WTC11 (cell line): ENCODE measurements at regions not wholly inside any gene's neighbourhood (a gene's known extent, or its start where the extent isn't known, plus 50 kb on each side); places are given as distances from the start of the nearest gene placed in this dataset.

Experiments
- ATAC-seq: fragments of 200-7000 bp; cut with Tn5 transposase; 2 replicates; pipeline ENCODE4 v1.10.0; 2021; ENCODE audit warnings: mild to moderate bottlenecking, moderate library complexity
- CTCF ChIA-PET: fragments of 300-600 bp; sonication (Branson Sonifier 250); formaldehyde crosslinking; loops from one replicate; lab custom pipeline; 2021; ENCODE audit warnings: antibody characterized with exemption; lab: Charles Lee
- POLR2A ChIA-PET: fragments of 350-600 bp; sonication (Branson Sonifier 250); formaldehyde crosslinking; loops from one replicate; lab custom pipeline; 2021; ENCODE audit warnings: antibody characterized with exemption; lab: Charles Lee
- DNase-seq: peaks from one replicate; pipeline ENCODE4 v3.0.0; 2021; ENCODE audit warnings: low spot score
- H3K27ac Mint-ChIP-seq: 2 replicates; pipeline ENCODE4 v1.8.0; 2021; ENCODE audit warnings: mixed read lengths
- H3K27me3 Mint-ChIP-seq: 2 replicates; pipeline ENCODE4 v1.8.0; 2021; ENCODE audit warnings: low read depth, mild to moderate bottlenecking, moderate library complexity, mixed read lengths
- H3K36me3 Mint-ChIP-seq: 2 replicates; pipeline ENCODE4 v1.8.0; 2021; ENCODE audit warnings: mixed read lengths
- H3K4me1 Mint-ChIP-seq: 2 replicates; pipeline ENCODE4 v1.8.0; 2022; ENCODE audit warnings: mixed read lengths
- H3K4me3 Mint-ChIP-seq: 2 replicates; pipeline ENCODE4 v1.8.0; 2021; ENCODE audit warnings: mild to moderate bottlenecking, moderate library complexity, mixed read lengths
- H3K9me3 Mint-ChIP-seq: 2 replicates; pipeline ENCODE4 v1.8.0; 2021; ENCODE audit warnings: mixed read lengths
- CBFB ChIP-seq: sonication (generic); formaldehyde crosslinking; IDR thresholded peaks from 2 replicates; pipeline ENCODE4 v1.8.1; 2022; ENCODE audit warnings: mild to moderate bottlenecking, low read depth, missing genetic modification reagents
- CREM ChIP-seq: sonication (generic); formaldehyde crosslinking; IDR thresholded peaks from 2 replicates; pipeline ENCODE4 v1.8.1; 2022; ENCODE audit warnings: mild to moderate bottlenecking, missing genetic modification reagents, moderate library complexity
- E2F4 ChIP-seq: sonication (generic); formaldehyde crosslinking; IDR thresholded peaks from 2 replicates; pipeline ENCODE4 v1.8.1; 2022; ENCODE audit warnings: low read depth, mild to moderate bottlenecking, moderate library complexity, missing genetic modification reagents, borderline replicate concordance
- ELF4 ChIP-seq: sonication (generic); formaldehyde crosslinking; IDR thresholded peaks from 2 replicates; pipeline ENCODE4 v1.8.1; 2022; ENCODE audit warnings: low read depth, mild to moderate bottlenecking, moderate library complexity, missing genetic modification reagents
- ESRRA ChIP-seq: sonication (generic); formaldehyde crosslinking; IDR thresholded peaks from 2 replicates; pipeline ENCODE4 v1.8.1; 2022; ENCODE audit warnings: mild to moderate bottlenecking, missing genetic modification reagents, borderline replicate concordance
- FOXJ3 ChIP-seq: sonication (generic); formaldehyde crosslinking; IDR thresholded peaks from 2 replicates; pipeline ENCODE4 v1.9.0; 2021; ENCODE audit warnings: missing genetic modification reagents, mild to moderate bottlenecking, borderline replicate concordance
- FOXP1 ChIP-seq: sonication (generic); formaldehyde crosslinking; IDR thresholded peaks from 2 replicates; pipeline ENCODE4 v1.8.0; 2022; ENCODE audit warnings: missing genetic modification reagents, mild to moderate bottlenecking, moderate library complexity, borderline replicate concordance
- GRHL2 ChIP-seq: fragments of 250-450 bp; sonication (Bioruptor Pico); IDR thresholded peaks from 2 replicates; pipeline ENCODE4 v1.8.0; 2022; ENCODE audit warnings: mild to moderate bottlenecking, moderate library complexity; ENCODE audit not compliant: insufficient replicate concordance, severe bottlenecking
- IRF1 ChIP-seq: sonication (generic); formaldehyde crosslinking; IDR thresholded peaks from 2 replicates; pipeline ENCODE4 v1.8.0; 2023; ENCODE audit warnings: missing genetic modification reagents
- IRF2 ChIP-seq: sonication (generic); formaldehyde crosslinking; IDR thresholded peaks from 2 replicates; pipeline ENCODE4 v1.8.0; 2022; ENCODE audit warnings: low read depth, missing genetic modification reagents, borderline replicate concordance
- JAZF1 ChIP-seq: fragments of 250-450 bp; sonication (Bioruptor Pico); IDR thresholded peaks from 2 replicates; pipeline ENCODE4 v1.9.0; 2021; ENCODE audit warnings: moderate library complexity, mild to moderate bottlenecking, inconsistent platforms
- JUN ChIP-seq: sonication (generic); formaldehyde crosslinking; IDR thresholded peaks from 2 replicates; pipeline ENCODE4 v1.8.0; 2023; ENCODE audit warnings: mild to moderate bottlenecking, missing genetic modification reagents
- KAT7 ChIP-seq: sonication (generic); formaldehyde crosslinking; IDR thresholded peaks from 2 replicates; pipeline ENCODE4 v1.8.1; 2023; ENCODE audit warnings: missing genetic modification reagents, mild to moderate bottlenecking, borderline replicate concordance
- PRRX2 ChIP-seq: fragments of 250-450 bp; sonication (Bioruptor Pico); IDR thresholded peaks from 2 replicates; pipeline ENCODE4 v1.8.0; 2021; ENCODE audit warnings: mild to moderate bottlenecking
- SOX15 ChIP-seq: fragments of 250-450 bp; sonication (Bioruptor Pico); IDR thresholded peaks from 2 replicates; pipeline ENCODE4 v1.9.0; 2021; ENCODE audit warnings: mild to moderate bottlenecking
- TEAD1 ChIP-seq: sonication (generic); formaldehyde crosslinking; IDR thresholded peaks from 2 replicates; pipeline ENCODE4 v1.8.0; 2022; ENCODE audit warnings: mild to moderate bottlenecking, missing genetic modification reagents
- ZBTB21 ChIP-seq: sonication (generic); formaldehyde crosslinking; IDR thresholded peaks from 2 replicates; pipeline ENCODE4 v1.8.1; 2023; ENCODE audit warnings: mild to moderate bottlenecking, missing genetic modification reagents, borderline replicate concordance
- ZNF121 ChIP-seq: sonication (generic); formaldehyde crosslinking; IDR thresholded peaks from 2 replicates; pipeline ENCODE4 v1.8.0; 2023; ENCODE audit warnings: missing genetic modification reagents
- ZNF138 ChIP-seq: sonication (generic); formaldehyde crosslinking; conservative IDR thresholded peaks from 2 replicates; pipeline ENCODE4 v1.8.1; 2022; ENCODE audit warnings: mild to moderate bottlenecking, moderate library complexity, missing genetic modification reagents
- ZNF263 ChIP-seq: sonication (generic); formaldehyde crosslinking; IDR thresholded peaks from 2 replicates; pipeline ENCODE4 v1.8.1; 2022; ENCODE audit warnings: low read depth, mild to moderate bottlenecking, moderate library complexity, missing genetic modification reagents
- ZNF396 ChIP-seq: fragments of 250-450 bp; sonication (Bioruptor Pico); IDR thresholded peaks from 2 replicates; pipeline ENCODE4 v1.8.0; 2021; ENCODE audit warnings: mild to moderate bottlenecking, moderate library complexity, borderline replicate concordance
- ZNF671 ChIP-seq: fragments of 250-450 bp; sonication (Bioruptor Pico); IDR thresholded peaks from 2 replicates; pipeline ENCODE4 v1.8.0; 2021; ENCODE audit warnings: mild to moderate bottlenecking
- TF ChIP-seq, protein P1 (sequence below): sonication (generic); formaldehyde crosslinking; IDR thresholded peaks from 2 replicates; pipeline ENCODE4 v1.8.0; 2022; ENCODE audit warnings: missing genetic modification reagents
- TF ChIP-seq, protein P2 (sequence below): sonication (generic); formaldehyde crosslinking; IDR thresholded peaks from 2 replicates; pipeline ENCODE4 v1.8.0; 2022; ENCODE audit warnings: mild to moderate bottlenecking, missing genetic modification reagents

DNA sequence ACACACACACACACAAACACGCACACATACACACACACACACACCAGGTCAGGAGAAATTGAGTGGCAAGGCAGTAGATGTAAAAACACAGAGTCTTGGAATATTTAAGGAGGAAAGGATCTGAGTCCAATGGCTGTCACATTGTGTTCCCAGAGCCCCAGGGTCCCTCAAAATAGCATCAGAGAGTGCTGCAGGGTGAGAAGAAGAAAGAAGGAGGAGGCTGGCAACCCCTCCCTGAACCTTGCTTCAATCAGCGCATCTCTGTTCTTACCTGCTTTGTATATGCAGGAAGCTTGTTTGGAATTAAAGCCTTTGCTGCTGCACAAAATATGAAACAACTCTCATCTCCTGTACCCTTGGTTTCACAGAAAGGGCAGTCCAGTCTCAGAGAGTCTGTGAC is 406.5 kb downstream of the MIAT start (continued):
- TF ChIP-seq IRF1 (CRISPR knock-in tag), result no peak
- TF ChIP-seq PRRX2, result no peak
- no peak for TF ChIP-seq ZBTB21 (CRISPR knock-in tag)
- TF ChIP-seq ZNF396, result no peak

DNA sequence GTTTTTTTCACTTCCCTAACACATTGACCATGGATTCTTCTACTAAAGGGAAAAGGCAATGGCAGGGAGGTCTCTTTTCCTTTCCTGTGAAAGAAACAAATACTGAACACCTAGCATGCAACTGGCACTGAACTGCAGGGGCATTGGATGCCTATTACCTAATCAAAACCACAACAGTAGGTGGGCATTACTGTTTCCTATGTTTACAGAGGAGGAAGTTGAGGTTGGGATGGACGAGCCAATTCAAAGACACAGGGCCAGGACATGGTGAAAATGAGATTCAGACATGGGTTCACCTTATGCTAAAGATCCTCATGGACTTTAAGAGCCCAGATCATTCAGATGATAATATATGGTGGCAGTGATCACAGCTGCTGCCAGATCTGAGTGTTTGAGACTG is 407.0 kb downstream of the MIAT start:
- H3K9me3 Mint-ChIP-seq, result no peaks in the 10 kb centered on the region
- TF ChIP-seq JUN (CRISPR knock-in tag) (no peak), ESRRA (CRISPR knock-in tag) (no peak), GRHL2 (CRISPR knock-in tag) (no peak), JAZF1 (CRISPR knock-in tag) (no peak), FOXP1 (no peak), CBFB (no peak), E2F4 (CRISPR knock-in tag) (no peak), FOXJ3 (CRISPR knock-in tag) (no peak), ZNF263 (CRISPR knock-in tag) (no peak), ZNF121 (CRISPR knock-in tag) (no peak), SOX15 (CRISPR knock-in tag) (no peak), ELF4 (CRISPR knock-in tag) (no peak), CREM (CRISPR knock-in tag) (no peak), ZNF138 (no peak), IRF2 (no peak), ZNF671 (CRISPR knock-in tag) (no peak), TEAD1 (no peak), KAT7 (CRISPR knock-in tag) (no peak)
- TF ChIP-seq, protein P1, sequence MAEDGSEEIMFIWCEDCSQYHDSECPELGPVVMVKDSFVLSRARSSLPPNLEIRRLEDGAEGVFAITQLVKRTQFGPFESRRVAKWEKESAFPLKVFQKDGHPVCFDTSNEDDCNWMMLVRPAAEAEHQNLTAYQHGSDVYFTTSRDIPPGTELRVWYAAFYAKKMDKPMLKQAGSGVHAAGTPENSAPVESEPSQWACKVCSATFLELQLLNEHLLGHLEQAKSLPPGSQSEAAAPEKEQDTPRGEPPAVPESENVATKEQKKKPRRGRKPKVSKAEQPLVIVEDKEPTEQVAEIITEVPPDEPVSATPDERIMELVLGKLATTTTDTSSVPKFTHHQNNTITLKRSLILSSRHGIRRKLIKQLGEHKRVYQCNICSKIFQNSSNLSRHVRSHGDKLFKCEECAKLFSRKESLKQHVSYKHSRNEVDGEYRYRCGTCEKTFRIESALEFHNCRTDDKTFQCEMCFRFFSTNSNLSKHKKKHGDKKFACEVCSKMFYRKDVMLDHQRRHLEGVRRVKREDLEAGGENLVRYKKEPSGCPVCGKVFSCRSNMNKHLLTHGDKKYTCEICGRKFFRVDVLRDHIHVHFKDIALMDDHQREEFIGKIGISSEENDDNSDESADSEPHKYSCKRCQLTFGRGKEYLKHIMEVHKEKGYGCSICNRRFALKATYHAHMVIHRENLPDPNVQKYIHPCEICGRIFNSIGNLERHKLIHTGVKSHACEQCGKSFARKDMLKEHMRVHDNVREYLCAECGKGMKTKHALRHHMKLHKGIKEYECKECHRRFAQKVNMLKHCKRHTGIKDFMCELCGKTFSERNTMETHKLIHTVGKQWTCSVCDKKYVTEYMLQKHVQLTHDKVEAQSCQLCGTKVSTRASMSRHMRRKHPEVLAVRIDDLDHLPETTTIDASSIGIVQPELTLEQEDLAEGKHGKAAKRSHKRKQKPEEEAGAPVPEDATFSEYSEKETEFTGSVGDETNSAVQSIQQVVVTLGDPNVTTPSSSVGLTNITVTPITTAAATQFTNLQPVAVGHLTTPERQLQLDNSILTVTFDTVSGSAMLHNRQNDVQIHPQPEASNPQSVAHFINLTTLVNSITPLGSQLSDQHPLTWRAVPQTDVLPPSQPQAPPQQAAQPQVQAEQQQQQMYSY (CRISPR knock-in tag), result no peak
- TF ChIP-seq, protein P2, sequence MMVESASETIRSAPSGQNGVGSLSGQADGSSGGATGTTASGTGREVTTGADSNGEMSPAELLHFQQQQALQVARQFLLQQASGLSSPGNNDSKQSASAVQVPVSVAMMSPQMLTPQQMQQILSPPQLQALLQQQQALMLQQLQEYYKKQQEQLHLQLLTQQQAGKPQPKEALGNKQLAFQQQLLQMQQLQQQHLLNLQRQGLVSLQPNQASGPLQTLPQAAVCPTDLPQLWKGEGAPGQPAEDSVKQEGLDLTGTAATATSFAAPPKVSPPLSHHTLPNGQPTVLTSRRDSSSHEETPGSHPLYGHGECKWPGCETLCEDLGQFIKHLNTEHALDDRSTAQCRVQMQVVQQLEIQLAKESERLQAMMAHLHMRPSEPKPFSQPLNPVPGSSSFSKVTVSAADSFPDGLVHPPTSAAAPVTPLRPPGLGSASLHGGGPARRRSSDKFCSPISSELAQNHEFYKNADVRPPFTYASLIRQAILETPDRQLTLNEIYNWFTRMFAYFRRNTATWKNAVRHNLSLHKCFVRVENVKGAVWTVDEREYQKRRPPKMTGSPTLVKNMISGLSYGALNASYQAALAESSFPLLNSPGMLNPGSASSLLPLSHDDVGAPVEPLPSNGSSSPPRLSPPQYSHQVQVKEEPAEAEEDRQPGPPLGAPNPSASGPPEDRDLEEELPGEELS (CRISPR knock-in tag), result no peak
- H3K4me3 Mint-ChIP-seq, result no peak overlapping the region
- H3K27ac Mint-ChIP-seq, result no peak overlapping the region
- H3K27me3 Mint-ChIP-seq, result no peaks in the 10 kb centered on the region; the same call in 1 of the 2 replicates
- ChIA-PET CTCF (interaction anchor here (0.6 to 1.4 kb wide), 2 partner anchors 32 to 45 kb away, joined by 3 to 7 read pairs; no protein-coding TSS in a partner anchor), POLR2A (no interaction called here)
- DNase-seq (no peak), ATAC-seq (no peak)
- no peaks in the 10 kb centered on the region for H3K36me3 Mint-ChIP-seq
- H3K4me1 Mint-ChIP-seq, result peaks cover 36% of the 10 kb centered on the region
